Left lobe of liver (tissue), 2 donors: ENCODE measurements at regions not wholly inside any gene's neighbourhood (a gene's known extent, or its start where the extent isn't known, plus 50 kb on each side); places are given as distances from the start of the nearest gene placed in this dataset.

Experiments
- ATAC-seq: fragments of 200-7000 bp; cut with Tn5 transposase; one replicate; pipeline ENCODE4 v1.9.1; 2020; ENCODE audit warnings: mild to moderate bottlenecking, moderate library complexity
- DNase-seq: peaks from one replicate; pipeline ENCODE4 v3.0.0-alpha.2; 2020; ENCODE audit warnings: low spot score
- donor health status: DM: no; HTN: no; CAD: no; lungs with moderate emphysema.
- donor health status: DM: no; HTN: yes; CAD: no.

DNA sequence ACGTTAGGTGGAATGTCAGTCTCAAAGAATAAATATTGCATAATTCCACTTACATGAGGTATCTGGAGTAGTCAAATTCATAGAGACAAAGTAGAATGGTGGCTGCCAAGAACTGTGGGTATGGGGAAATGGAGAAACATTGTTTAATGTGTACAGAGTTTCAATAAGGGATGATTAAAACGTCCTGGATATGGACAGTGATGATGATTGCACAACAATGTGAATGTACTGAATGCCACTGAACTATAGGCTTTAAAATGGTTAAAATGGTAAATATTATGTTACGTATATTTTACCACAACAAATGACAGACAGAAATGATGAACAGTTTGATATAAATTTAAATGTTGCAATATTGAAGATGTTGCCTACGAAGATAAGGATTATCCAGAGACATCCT, 602.0 kb upstream of the PKDCC start:
- no peak for DNase-seq
- no peak for ATAC-seq

GRCh38 chr2:41446266-41446665, 601.6 kb upstream of the PKDCC start:
- DNase-seq, result no peak
- no peak for ATAC-seq

- DNase-seq (no peak), ATAC-seq (no peak)
Observed at GRCh38 chr2:41448221-41448620, 599.6 kb upstream of the PKDCC start.

DNA sequence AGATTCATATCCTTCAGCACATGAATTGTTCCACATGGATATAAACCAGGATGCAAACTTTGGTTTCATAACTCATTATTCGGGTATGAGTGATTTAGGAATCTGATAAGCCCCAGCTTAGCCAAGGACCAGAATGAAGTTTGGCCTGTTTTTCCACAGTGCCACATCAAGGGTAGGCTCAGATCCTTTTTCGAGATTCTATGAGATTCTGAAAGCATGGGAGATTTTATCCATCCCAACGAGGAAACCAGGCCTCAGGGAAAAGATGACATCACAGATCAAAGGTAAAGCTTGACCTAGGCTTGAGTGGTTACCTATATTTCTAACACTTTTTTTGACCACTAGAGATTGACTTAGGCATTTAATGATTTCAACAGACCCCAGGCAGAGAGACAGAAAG, 590.8 kb upstream of the PKDCC start:
- ATAC-seq (no peak), DNase-seq (no peak)

- ATAC-seq (no peak), DNase-seq (no peak)
Observed at GRCh38 chr2:41460661-41461060, 587.2 kb upstream of the PKDCC start.

DNA sequence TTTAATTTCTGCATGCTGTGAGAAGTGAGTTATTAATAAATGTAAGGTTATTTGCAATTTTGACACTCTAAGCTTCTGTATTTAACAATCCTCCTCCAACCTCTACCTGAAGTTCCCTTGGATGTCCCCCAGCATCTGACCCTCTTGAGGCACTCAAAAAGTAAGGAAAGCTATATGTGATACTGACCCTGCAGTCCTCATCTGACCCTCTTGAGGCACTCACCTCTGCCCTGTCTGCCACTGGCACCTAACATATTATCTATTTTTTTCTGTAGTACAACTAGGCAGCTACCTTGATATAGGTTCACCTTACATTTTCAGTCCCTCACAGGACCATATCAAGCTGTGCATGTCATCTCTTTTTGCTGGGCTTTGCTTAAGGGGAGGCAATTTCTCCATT, 583.4 kb upstream of the PKDCC start:
- DNase-seq, result no peak
- no peak for ATAC-seq

GRCh38 chr2:41475959-41476358, 571.9 kb upstream of the PKDCC start:
- ATAC-seq, result no peak
- no peak for DNase-seq

DNA sequence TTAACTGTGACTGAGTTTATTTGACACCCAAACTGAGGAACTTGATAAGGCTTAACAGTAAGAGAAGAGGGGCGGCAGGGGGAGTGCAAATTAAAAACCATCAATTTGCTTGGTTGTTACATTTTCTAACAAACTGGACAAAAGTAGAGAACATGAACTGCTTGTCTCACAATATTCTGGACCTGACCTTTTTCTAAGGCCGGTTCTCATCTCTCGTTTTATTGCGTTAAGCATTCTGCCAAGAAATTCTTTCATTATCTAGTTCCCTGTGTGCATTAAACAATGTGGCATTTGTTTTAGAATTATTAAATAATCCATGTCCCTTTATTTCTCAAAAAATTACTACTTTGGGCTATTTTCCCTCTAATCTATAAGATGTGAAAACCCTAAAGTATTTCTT, 565.2 kb upstream of the PKDCC start:
- no peak for DNase-seq
- no peak for ATAC-seq

DNA sequence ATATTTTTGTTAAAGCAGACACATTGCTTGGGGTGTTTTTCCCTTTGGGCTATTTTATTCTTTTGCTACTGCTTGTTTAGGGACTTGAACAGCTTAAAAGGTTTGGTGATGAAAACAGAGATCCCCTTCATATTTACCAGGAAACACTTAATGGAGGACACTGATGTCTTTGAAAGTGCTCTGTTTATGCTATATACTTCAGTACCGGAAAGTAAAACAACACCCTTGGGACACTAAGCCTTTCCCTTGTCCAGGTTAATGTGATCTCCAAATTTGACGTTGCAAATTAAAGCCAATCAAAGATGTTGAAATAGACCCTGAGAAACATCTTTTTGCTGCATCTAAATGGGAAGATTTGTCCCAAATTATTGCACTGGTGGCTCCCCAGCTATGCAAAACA, 564.6 kb upstream of the PKDCC start:
- no peak for DNase-seq
- no peak for ATAC-seq

GRCh38 chr2:41483982-41484857, 563.6 kb upstream of the PKDCC start:
- no peak for DNase-seq
- no peak for ATAC-seq

GRCh38 chr2:41484858-41485234, 563.0 kb upstream of the PKDCC start:
- no peak for ATAC-seq
- DNase-seq, result no peak

DNA sequence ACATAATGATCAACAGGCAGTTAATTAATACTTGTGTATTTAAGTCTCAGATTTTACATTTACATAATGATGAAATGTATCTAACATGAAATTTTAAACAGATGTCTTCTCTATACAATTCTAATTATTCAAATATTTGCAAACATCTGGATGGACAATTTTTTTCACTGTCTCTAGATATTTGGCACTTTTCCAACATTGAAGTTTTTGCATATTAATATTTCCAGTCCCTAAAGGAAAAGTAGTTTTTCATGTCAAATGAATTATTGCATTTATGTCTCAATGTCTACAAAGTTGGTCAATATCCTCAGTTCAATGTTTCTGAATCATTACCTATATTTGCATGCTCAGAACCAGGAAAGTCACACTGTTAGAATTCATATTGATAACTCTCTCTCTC, 560.9 kb upstream of the PKDCC start:
- no peak for ATAC-seq
- DNase-seq, result no peak

GRCh38 chr2:41488888-41489287, 558.9 kb upstream of the PKDCC start:
- DNase-seq, result no peak

DNA sequence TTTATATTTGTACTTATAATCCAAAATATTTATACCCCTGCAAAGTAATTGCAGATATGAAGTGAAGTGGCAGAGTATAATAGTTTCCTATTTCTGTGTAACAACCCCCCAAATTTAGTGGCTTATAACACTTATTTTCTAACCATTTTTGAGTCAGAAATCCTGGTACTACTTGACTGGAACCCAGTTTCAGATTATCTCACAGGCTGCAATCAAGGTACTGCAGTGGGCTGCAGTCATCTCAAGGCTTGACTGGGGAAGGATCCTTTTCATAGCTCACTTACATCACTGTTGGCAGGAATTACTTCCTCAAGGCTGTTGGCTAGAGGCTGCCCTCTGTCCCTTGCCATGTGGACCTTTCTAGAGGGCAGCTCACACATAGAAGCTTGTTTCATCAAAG, 558.2 kb upstream of the PKDCC start:
- no peak for ATAC-seq
- no peak for DNase-seq

More at GRCh38 chr2:41488888-41489287, 558.9 kb upstream of the PKDCC start:
- ATAC-seq, result no peak

DNA sequence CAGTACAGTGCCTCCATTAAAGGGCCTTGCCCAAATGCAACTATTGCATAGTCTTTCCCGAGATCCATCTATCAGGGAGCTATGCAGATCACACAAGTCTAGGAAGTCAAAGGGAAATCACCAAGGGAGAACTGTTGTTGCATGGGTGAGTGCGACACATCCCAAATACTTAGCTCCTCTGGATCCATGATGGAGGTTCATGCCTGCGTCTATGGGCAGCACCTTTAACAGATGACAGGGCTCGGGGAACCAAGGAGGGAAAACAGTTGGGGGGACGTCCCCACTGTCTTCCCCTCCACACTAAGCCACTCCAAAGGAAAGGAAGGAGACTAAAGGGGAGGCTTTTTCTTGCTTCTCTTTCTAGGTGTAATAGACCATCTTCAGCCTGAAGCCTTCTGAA, 552.8 kb upstream of the PKDCC start:
- no peak for ATAC-seq
- no peak for DNase-seq

- ATAC-seq, result no peak
- no peak for DNase-seq
Observed at GRCh38 chr2:41496908-41497307, 550.9 kb upstream of the PKDCC start.

- no peak for ATAC-seq
Observed at GRCh38 chr2:41498781-41499180, 549.0 kb upstream of the PKDCC start.

GRCh38 chr2:41500895-41501294, 546.9 kb upstream of the PKDCC start:
- DNase-seq (no peak), ATAC-seq (no peak)

More at GRCh38 chr2:41498781-41499180, 549.0 kb upstream of the PKDCC start:
- no peak for DNase-seq

DNA sequence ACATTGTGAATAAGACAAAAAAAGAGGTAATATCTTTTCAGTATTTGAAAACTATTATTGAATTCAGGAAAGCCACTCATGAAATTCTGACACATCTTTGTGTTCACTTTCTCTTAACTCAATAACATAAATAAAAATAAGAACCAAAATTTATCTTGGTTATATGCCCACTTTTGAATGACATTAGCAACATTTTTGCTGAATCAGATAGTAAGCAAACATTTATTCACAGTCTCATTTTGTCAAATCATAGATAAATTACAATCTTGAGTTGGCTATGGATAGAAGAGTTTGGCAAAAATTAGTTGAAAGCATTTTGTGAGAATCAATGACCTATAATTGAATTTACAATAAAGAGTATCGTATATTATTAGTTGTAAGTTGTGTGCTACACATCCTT, 545.1 kb upstream of the PKDCC start:
- DNase-seq (no peak), ATAC-seq (no peak)

- DNase-seq (no peak), ATAC-seq (no peak)
Observed at GRCh38 chr2:41504532-41504931, 543.3 kb upstream of the PKDCC start.

DNA sequence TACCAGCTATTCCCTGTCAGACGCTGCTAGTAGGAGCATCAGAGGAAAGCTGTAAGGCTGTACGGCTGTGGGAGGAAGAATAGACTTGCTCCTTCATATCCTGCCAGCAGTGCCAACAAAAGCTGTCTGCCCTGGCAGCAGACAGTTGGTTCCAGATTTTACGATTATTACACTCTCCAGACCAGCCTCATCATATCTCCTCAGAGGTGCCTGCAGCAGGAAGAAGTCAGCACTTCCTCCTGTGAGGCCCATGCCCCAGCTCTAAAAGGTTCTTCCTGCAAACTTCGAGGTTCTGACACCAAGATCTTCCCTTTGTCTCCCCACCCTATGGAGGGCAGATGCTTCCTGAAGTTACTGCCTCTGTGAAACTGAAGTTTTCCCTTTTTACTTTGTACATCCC, 537.7 kb upstream of the PKDCC start:
- ATAC-seq (no peak), DNase-seq (no peak)

- ATAC-seq, result no peak
Observed at GRCh38 chr2:41521211-41521610, 526.6 kb upstream of the PKDCC start.

More at GRCh38 chr2:41521211-41521610, 526.6 kb upstream of the PKDCC start:
- no peak for DNase-seq
